ENCODE measurements at regions not wholly inside any gene's neighbourhood (a gene's known extent, or its start where the extent isn't known, plus 50 kb on each side); places are given as distances from the start of the nearest gene placed in this dataset.

DNA sequence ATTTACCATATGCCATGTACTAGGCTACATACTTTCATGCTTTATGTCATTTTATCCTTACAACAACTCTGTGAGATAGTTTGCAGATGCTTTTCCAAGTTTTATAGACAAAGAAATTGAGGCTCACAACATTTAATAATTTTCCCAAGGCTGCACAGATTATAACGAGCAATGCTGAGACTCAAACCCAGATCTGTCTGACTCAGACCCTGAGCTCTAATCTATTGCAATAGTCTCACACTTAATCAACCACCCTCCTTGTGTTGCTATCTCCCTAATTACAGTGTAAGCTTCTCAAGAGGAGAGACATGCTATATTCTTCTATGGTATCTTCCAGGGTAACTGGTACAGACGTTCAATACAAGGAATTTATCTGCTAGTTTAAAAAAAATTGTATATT lies 247.6 kb downstream of the WDR11 start:
- no peaks in the 10 kb centered on the region for H3K36me3 ChIP-seq (ENCODE audit: insufficient read depth, insufficient read length, low read length)
- no peak overlapping the region for H3K4me3 ChIP-seq (ENCODE audit: insufficient read length, low read depth)
- TF ChIP-seq YY1 (IDR thresholded peaks at IDR 0.05; ENCODE audit: insufficient read depth, insufficient read length) (no peak), ZNF274 (IDR thresholded peaks at IDR 0.05; ENCODE audit: low read depth, low read length) (no peak)
- no peaks in the 10 kb centered on the region for H3K4me1 ChIP-seq (ENCODE audit: insufficient read depth, insufficient read length)
- H3K9ac ChIP-seq (ENCODE audit: insufficient read length, low read depth) = no peak overlapping the region
- no peaks in the 10 kb centered on the region; the same call in 1 of the 2 replicates for H3K9me3 ChIP-seq (ENCODE audit: insufficient read depth, low read length)
- no peak for DNase-seq (ENCODE audit: low read depth, low spot score)
- H3K27me3 ChIP-seq (ENCODE audit: insufficient read depth, insufficient read length) = no peaks in the 10 kb centered on the region

DNA sequence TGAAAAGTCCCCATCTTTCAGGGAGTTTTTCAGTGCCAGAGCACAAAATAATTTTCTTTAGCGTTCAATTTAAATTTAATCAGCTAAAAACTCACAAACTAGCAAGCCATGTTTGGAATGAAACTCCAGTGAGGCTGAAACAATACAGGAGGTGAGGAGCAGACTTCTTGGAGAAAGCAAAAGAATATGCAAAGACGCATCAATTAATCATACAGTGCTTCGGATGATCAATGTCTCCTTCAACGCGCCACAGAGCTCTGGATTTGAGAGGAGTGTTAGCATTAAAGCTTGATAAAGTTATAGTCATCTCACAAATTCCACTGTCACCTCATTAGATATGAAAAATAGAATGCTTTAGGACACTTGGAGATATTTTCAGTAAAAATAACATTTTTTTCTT lies 248.0 kb downstream of the WDR11 start:
- no peaks in the 10 kb centered on the region for H3K36me3 ChIP-seq (ENCODE audit: insufficient read depth, insufficient read length, low read length)
- no peak overlapping the region for H3K9ac ChIP-seq (ENCODE audit: insufficient read length, low read depth)
- no peaks in the 10 kb centered on the region; the same call in 1 of the 2 replicates for H3K9me3 ChIP-seq (ENCODE audit: insufficient read depth, low read length)
- H3K27me3 ChIP-seq (ENCODE audit: insufficient read depth, insufficient read length) = no peaks in the 10 kb centered on the region
- H3K4me3 ChIP-seq (ENCODE audit: insufficient read length, low read depth) = no peak overlapping the region
- DNase-seq (ENCODE audit: low read depth, low spot score) = no peak
- TF ChIP-seq SUZ12 (IDR thresholded peaks at IDR 0.05; ENCODE audit: extremely low read depth, insufficient read depth, insufficient read length) (no peak), YY1 (IDR thresholded peaks at IDR 0.05; ENCODE audit: insufficient read depth, insufficient read length) (no peak), ZNF274 (IDR thresholded peaks at IDR 0.05; ENCODE audit: low read depth, low read length) (no peak)
- no peaks in the 10 kb centered on the region for H3K4me1 ChIP-seq (ENCODE audit: insufficient read depth, insufficient read length)

DNA sequence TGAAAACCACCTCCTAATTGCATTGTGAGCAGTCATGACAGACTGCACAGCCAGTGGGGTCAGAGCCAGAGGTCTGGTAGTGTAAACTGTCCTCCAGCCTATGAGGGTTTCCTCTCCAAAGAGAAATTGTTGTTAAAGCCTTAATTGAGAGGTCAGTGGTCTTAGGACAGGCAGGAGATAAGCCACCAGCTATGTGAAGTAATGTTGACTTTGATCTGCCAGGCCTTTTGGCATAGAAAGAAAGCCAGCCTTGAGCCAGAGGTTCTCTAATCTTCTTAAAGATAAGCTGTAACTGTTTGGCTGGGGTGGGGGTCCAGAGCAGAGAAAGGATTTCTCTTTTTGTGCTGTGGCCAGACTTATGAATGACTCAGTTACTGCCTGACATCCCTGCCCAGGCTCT lies 248.4 kb downstream of the WDR11 start:
- no peak for DNase-seq (ENCODE audit: low read depth, low spot score)
- TF ChIP-seq YY1 (IDR thresholded peaks at IDR 0.05; ENCODE audit: insufficient read depth, insufficient read length) (no peak), SUZ12 (IDR thresholded peaks at IDR 0.05; ENCODE audit: extremely low read depth, insufficient read depth, insufficient read length) (no peak), ZNF274 (IDR thresholded peaks at IDR 0.05; ENCODE audit: low read depth, low read length) (no peak)
- Histone ChIP-seq H3K4me1 (ENCODE audit: insufficient read depth, insufficient read length) (no peaks in the 10 kb centered on the region), H3K27me3 (ENCODE audit: insufficient read depth, insufficient read length) (no peaks in the 10 kb centered on the region), H3K9me3 (ENCODE audit: insufficient read depth, low read length) (no peaks in the 10 kb centered on the region; the same call in 1 of the 2 replicates), H3K4me3 (ENCODE audit: insufficient read length, low read depth) (no peak overlapping the region), H3K9ac (ENCODE audit: insufficient read length, low read depth) (no peak overlapping the region), H3K36me3 (ENCODE audit: insufficient read depth, insufficient read length, low read length) (no peaks in the 10 kb centered on the region)

DNA sequence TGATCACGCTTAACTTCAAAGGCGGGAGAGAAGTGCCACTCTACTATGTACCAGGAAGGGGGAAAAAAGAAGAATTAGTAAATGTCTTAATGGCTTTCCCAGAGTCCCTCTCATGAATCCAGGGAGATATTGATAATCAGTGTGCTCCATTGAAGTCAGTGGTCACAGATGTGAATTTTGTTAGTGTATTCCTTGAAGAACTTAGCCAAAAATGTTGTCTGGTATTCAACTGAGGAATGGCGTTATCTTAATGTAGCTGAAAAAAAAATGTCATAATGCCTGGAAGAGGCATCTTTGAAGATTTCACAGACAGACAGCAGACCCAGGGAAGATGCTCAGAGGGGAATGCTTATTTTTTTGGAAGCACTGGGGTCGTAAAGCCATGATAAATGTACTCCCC lies 250.4 kb downstream of the WDR11 start:
- no peaks in the 10 kb centered on the region; the same call in 1 of the 2 replicates for H3K9me3 ChIP-seq (ENCODE audit: insufficient read depth, low read length)
- DNase-seq (ENCODE audit: low read depth, low spot score) = no peak
- TF ChIP-seq SUZ12 (IDR thresholded peaks at IDR 0.05; ENCODE audit: extremely low read depth, insufficient read depth, insufficient read length) = no peak
- TF ChIP-seq YY1 (IDR thresholded peaks at IDR 0.05; ENCODE audit: insufficient read depth, insufficient read length) = no peak
- no peak for TF ChIP-seq ZNF274 (IDR thresholded peaks at IDR 0.05; ENCODE audit: low read depth, low read length)
- no peaks in the 10 kb centered on the region for H3K36me3 ChIP-seq (ENCODE audit: insufficient read depth, insufficient read length, low read length)
- no peak overlapping the region for H3K4me3 ChIP-seq (ENCODE audit: insufficient read length, low read depth)
- no peaks in the 10 kb centered on the region for H3K27me3 ChIP-seq (ENCODE audit: insufficient read depth, insufficient read length)
- no peaks in the 10 kb centered on the region for H3K4me1 ChIP-seq (ENCODE audit: insufficient read depth, insufficient read length)
- no peak overlapping the region for H3K9ac ChIP-seq (ENCODE audit: insufficient read length, low read depth)

DNA sequence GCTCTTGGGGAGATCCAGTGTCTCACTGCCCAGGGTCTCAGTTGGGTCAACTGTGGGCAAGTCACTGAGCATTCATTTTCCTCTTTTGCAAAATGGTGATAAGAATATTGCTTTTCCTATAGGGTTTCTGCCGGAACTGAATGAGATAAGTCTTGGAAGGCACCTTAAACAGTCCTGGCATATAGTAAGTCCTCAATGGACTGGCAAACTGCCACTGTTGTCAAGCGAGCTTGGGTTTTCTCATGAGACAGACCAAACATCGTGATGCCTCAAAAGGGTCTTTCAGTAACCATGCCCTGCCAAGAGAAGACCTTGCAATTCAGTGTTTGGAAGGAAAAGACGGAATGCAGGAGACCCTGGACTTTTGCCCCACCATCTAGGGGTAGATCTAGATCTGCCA lies 251.5 kb downstream of the WDR11 start:
- Histone ChIP-seq H3K36me3 (ENCODE audit: insufficient read depth, insufficient read length, low read length) (no peaks in the 10 kb centered on the region), H3K9ac (ENCODE audit: insufficient read length, low read depth) (no peak overlapping the region), H3K4me1 (ENCODE audit: insufficient read depth, insufficient read length) (no peaks in the 10 kb centered on the region), H3K9me3 (ENCODE audit: insufficient read depth, low read length) (no peaks in the 10 kb centered on the region; the same call in 1 of the 2 replicates), H3K4me3 (ENCODE audit: insufficient read length, low read depth) (no peak overlapping the region), H3K27me3 (ENCODE audit: insufficient read depth, insufficient read length) (no peaks in the 10 kb centered on the region)
- TF ChIP-seq ZNF274 (IDR thresholded peaks at IDR 0.05; ENCODE audit: low read depth, low read length) = no peak
- TF ChIP-seq YY1 (IDR thresholded peaks at IDR 0.05; ENCODE audit: insufficient read depth, insufficient read length) = no peak
- no peak for TF ChIP-seq SUZ12 (IDR thresholded peaks at IDR 0.05; ENCODE audit: extremely low read depth, insufficient read depth, insufficient read length)
- DNase-seq (ENCODE audit: low read depth, low spot score) = no peak

DNA sequence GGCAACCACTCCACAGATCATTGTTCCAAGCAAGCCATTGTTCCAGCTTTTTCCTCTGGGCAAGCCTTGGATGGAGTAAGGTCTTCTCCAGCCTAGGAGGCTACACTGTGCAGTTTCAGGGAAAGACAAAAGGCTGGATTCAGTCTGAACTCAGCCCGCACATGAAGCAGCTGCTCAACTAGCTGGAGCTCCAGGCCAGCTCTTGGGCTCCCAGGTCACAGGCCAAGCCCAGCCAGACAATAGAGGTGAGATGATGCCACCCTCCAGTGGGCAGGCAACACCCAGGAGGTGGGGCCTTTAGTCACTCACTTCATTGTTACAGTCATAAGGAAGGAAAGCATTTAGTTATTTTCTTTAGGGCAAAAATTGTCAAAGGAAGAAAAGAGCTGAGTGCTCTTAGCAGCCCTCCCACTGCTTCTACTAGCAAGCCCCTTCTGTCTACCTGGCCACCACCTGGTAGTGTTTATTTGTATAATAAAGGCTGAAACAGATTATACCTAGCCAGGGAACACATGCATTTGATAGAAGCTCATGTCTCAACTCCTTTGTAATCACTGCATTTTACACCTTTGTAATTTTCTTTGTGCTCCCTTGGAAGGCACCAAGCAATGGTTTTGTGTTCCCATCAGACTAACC lies 253.4 kb downstream of the WDR11 start:
- no peaks in the 10 kb centered on the region; the same call in 1 of the 2 replicates for H3K9me3 ChIP-seq (ENCODE audit: insufficient read depth, low read length)
- TF ChIP-seq YY1 (IDR thresholded peaks at IDR 0.05; ENCODE audit: insufficient read depth, insufficient read length) (no peak), SUZ12 (IDR thresholded peaks at IDR 0.05; ENCODE audit: extremely low read depth, insufficient read depth, insufficient read length) (no peak), ZNF274 (IDR thresholded peaks at IDR 0.05; ENCODE audit: low read depth, low read length) (no peak)
- H3K4me1 ChIP-seq (ENCODE audit: insufficient read depth, insufficient read length) = no peaks in the 10 kb centered on the region
- no peaks in the 10 kb centered on the region for H3K27me3 ChIP-seq (ENCODE audit: insufficient read depth, insufficient read length)
- DNase-seq (ENCODE audit: low read depth, low spot score) = no peak
- H3K36me3 ChIP-seq (ENCODE audit: insufficient read depth, insufficient read length, low read length) = no peaks in the 10 kb centered on the region
- no peak overlapping the region for H3K4me3 ChIP-seq (ENCODE audit: insufficient read length, low read depth)
- no peak overlapping the region for H3K9ac ChIP-seq (ENCODE audit: insufficient read length, low read depth)

DNA sequence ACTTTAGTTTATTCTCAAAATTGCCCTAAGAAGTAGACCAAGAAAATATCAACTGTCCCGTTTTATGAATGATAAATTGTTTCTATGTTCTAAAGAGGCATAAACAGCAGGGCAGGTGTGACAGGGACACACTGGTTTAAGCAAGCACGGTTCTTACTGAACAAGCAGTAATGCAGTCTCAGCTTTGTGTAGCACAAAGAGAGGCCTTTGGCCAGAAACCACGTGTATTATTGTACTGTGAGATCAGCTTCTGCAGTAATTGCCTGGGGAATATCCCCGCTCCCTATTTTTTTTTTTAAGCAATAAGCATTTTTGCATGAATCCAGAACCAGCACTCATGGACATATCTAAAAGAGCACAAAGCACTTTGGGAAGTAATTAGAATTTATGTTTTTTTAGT lies 255.4 kb downstream of the WDR11 start:
- H3K4me1 ChIP-seq (ENCODE audit: insufficient read depth, insufficient read length) = no peaks in the 10 kb centered on the region
- DNase-seq (ENCODE audit: low read depth, low spot score) = no peak
- TF ChIP-seq SUZ12 (IDR thresholded peaks at IDR 0.05; ENCODE audit: extremely low read depth, insufficient read depth, insufficient read length) (no peak), YY1 (IDR thresholded peaks at IDR 0.05; ENCODE audit: insufficient read depth, insufficient read length) (no peak), ZNF274 (IDR thresholded peaks at IDR 0.05; ENCODE audit: low read depth, low read length) (no peak)

More for the DNA sequence above, 255.4 kb downstream of the WDR11 start:
- Histone ChIP-seq H3K4me3 (ENCODE audit: insufficient read length, low read depth) (no peak overlapping the region), H3K9me3 (ENCODE audit: insufficient read depth, low read length) (no peaks in the 10 kb centered on the region), H3K36me3 (ENCODE audit: insufficient read depth, insufficient read length, low read length) (no peaks in the 10 kb centered on the region), H3K9ac (ENCODE audit: insufficient read length, low read depth) (no peak overlapping the region), H3K27me3 (ENCODE audit: insufficient read depth, insufficient read length) (no peaks in the 10 kb centered on the region)
